IPS DF 6.9 (cell line): ENCODE measurements at regions not wholly inside any gene's neighbourhood (a gene's known extent, or its start where the extent isn't known, plus 50 kb on each side); places are given as distances from the start of the nearest gene placed in this dataset.

Experiments
- DNase-seq: peaks from one replicate; pipeline ENCODE4 v3.0.0-alpha.2; 2013; ENCODE audit warnings: low read depth, low spot score
- H3K27ac ChIP-seq: one replicate; pipeline ENCODE4 v1.5.1; 2013; ENCODE audit warnings: low read length, control low read depth
- H3K27me3 ChIP-seq: 2 replicates; pipeline ENCODE4 v1.6.1; 2013; ENCODE audit warnings: mild to moderate bottlenecking, low read length; ENCODE audit not compliant: control insufficient read depth, insufficient read depth
- H3K36me3 ChIP-seq: 2 replicates; pipeline ENCODE4 v1.6.1; 2013; ENCODE audit warnings: low read length; ENCODE audit not compliant: control insufficient read depth, insufficient read depth
- H3K4me1 ChIP-seq: 2 replicates; pipeline ENCODE4 v1.6.1; 2013; ENCODE audit warnings: low read length; ENCODE audit not compliant: control insufficient read depth, insufficient read depth
- H3K4me3 ChIP-seq: 2 replicates; pipeline ENCODE4 v1.5.1; 2013; ENCODE audit warnings: mild to moderate bottlenecking, low read length
- H3K9me3 ChIP-seq: 2 replicates; pipeline ENCODE4 v1.6.1; 2013; ENCODE audit warnings: low read length, inconsistent platforms; ENCODE audit not compliant: control insufficient read depth, insufficient read depth
- WGBS: extraction: QIAGEN DNeasy Blood & Tissue Kit; methylation state at CpG from one replicate; pipeline ENCODE4 v1.1.7; 2013; ENCODE audit warnings: mixed read lengths, missing lambda C conversion rate; ENCODE audit not compliant: insufficient read length, insufficient coverage; 5-methylcytosine and 5-hydroxymethylcytosine counted together

DNA sequence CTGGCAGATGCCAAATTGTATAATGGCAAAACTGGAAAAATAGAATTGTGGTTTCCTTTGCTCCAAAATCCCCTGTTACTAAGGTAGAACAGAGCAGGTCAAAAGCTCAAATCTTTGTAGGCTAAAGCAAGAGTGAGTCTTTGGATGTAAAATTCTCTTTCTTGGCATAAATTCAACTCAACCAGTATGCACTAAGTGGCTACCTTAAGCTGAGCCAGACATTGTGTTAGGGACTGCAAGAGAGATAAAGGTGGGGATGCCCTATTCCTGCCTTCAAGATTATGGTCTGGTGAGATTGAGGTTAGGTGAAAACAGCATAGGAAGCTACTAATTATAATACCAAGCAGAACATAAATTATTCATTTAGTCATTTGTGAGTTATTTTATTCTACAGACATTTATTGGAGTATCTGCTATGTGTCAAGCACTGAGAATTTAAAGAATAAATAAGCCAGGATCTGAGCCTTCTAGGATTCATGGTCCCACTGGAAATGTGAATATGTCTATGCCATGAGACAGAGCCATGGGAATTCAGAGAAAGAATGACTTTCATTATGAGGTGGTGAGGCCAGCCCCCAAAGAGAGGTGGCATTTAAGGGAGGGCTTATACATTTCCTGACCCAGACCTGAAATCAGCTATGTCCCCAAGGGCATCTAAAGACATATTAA is 198.0 kb upstream of the NCKAP5 start:
- Histone ChIP-seq H3K36me3 (no peaks in the 10 kb centered on the region), H3K27me3 (no peaks in the 10 kb centered on the region), H3K4me1 (no peaks in the 10 kb centered on the region), H3K9me3 (no peaks in the 10 kb centered on the region), H3K4me3 (no peak overlapping the region), H3K27ac (no peak overlapping the region)
- no peak for DNase-seq

GRCh38 chr2:133768256-133768655 is 200.0 kb upstream of the NCKAP5 start:
- no peak overlapping the region for H3K4me3 ChIP-seq
- no peak for DNase-seq
- no peaks in the 10 kb centered on the region for H3K36me3 ChIP-seq
- H3K27ac ChIP-seq = no peak overlapping the region
- H3K9me3 ChIP-seq = no peaks in the 10 kb centered on the region
- no peaks in the 10 kb centered on the region for H3K4me1 ChIP-seq
- WGBS = no CpG with 5 or more reads among the region's 2 CpGs
- H3K27me3 ChIP-seq = no peaks in the 10 kb centered on the region

- no peak overlapping the region for H3K27ac ChIP-seq
- no peak for DNase-seq
- H3K27me3 ChIP-seq = no peaks in the 10 kb centered on the region
- H3K9me3 ChIP-seq = no peaks in the 10 kb centered on the region
- no peaks in the 10 kb centered on the region for H3K4me1 ChIP-seq
- H3K4me3 ChIP-seq = no peak overlapping the region
- no CpG with 5 or more reads among the region's 6 CpGs for WGBS
- H3K36me3 ChIP-seq = no peaks in the 10 kb centered on the region
Observed at GRCh38 chr2:133768658-133769435, 200.6 kb upstream of the NCKAP5 start.

- no peaks in the 10 kb centered on the region for H3K27me3 ChIP-seq
- DNase-seq = no peak
- H3K4me3 ChIP-seq = no peak overlapping the region
- no peaks in the 10 kb centered on the region for H3K4me1 ChIP-seq
- no peaks in the 10 kb centered on the region for H3K9me3 ChIP-seq
- no peaks in the 10 kb centered on the region for H3K36me3 ChIP-seq
- no CpG with 5 or more reads among the region's 2 CpGs for WGBS
- no peak overlapping the region for H3K27ac ChIP-seq
Observed at GRCh38 chr2:133773854-133774653, 205.8 kb upstream of the NCKAP5 start.

DNA sequence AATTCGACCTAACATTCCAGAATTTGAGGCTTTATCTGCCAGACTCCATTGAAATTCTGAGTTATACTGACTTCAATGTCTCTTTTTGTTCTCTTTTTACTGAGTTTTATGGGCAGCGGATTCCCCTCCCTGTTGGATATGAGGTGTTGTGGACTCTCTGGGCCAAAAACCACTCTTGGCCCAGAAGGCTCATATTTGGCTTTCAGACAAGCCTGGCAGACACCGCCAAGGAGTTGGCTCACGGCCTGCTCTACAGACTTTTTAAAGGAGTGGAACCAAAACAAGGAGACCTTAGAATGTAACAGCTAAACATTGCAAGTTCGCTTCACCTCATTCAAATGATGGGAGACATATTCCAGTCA is 206.4 kb upstream of the NCKAP5 start:
- no peaks in the 10 kb centered on the region for H3K9me3 ChIP-seq
- no peaks in the 10 kb centered on the region for H3K36me3 ChIP-seq
- H3K27me3 ChIP-seq = no peaks in the 10 kb centered on the region
- no peaks in the 10 kb centered on the region for H3K4me1 ChIP-seq
- no peak overlapping the region for H3K4me3 ChIP-seq
- no peak overlapping the region for H3K27ac ChIP-seq
- WGBS = no CpG with 5 or more reads among the region's 5 CpGs
- no peak for DNase-seq

- Histone ChIP-seq H3K4me3 (no peak overlapping the region), H3K4me1 (no peaks in the 10 kb centered on the region), H3K27me3 (no peaks in the 10 kb centered on the region), H3K9me3 (no peaks in the 10 kb centered on the region), H3K27ac (no peak overlapping the region), H3K36me3 (no peaks in the 10 kb centered on the region)
- WGBS = no CpG with 5 or more reads among the region's 8 CpGs
- DNase-seq = no peak
Observed at GRCh38 chr2:133776936-133777573, 208.8 kb upstream of the NCKAP5 start.

GRCh38 chr2:133777574-133777960 is 209.3 kb upstream of the NCKAP5 start:
- no peaks in the 10 kb centered on the region for H3K9me3 ChIP-seq

GRCh38 chr2:133780099-133780996 is 212.1 kb upstream of the NCKAP5 start:
- H3K9me3 ChIP-seq = no peaks in the 10 kb centered on the region
- H3K4me1 ChIP-seq = no peaks in the 10 kb centered on the region
- H3K4me3 ChIP-seq = no peak overlapping the region
- H3K27ac ChIP-seq = no peak overlapping the region
- DNase-seq = peak; percentile 52
- no peaks in the 10 kb centered on the region for H3K27me3 ChIP-seq
- 100% methylated on average over 7 of the region's 12 CpGs for WGBS
- no peaks in the 10 kb centered on the region for H3K36me3 ChIP-seq

More at GRCh38 chr2:133777574-133777960, 209.3 kb upstream of the NCKAP5 start:
- Histone ChIP-seq H3K27ac (no peak overlapping the region), H3K4me3 (no peak overlapping the region), H3K27me3 (no peaks in the 10 kb centered on the region), H3K4me1 (no peaks in the 10 kb centered on the region), H3K36me3 (no peaks in the 10 kb centered on the region)
- no peak for DNase-seq
- WGBS = 100% methylated on average over 2 of the region's 7 CpGs

DNA sequence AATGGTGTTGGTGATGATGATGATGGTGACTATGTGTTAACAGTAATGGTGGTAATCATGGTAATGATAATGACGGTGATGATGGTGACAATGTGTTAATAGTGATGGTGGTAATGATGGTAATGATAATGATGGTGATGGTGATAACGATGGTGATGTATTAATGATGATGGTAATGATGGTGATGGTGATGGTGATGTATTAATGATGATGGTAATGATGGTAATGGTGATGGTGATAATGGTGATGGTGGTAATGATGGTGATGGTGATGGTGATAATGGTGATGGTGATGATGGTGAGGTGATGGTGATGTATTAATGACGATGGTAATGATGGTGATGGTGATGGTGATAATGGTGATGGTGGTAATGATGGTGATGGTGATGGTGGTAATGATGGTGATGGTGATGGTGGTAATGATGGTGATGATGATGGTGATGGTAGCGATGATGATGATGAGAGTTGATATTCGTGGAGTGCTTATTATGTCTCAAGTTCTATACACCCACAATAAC is 212.8 kb upstream of the NCKAP5 start:
- no peaks in the 10 kb centered on the region for H3K9me3 ChIP-seq
- no peaks in the 10 kb centered on the region for H3K4me1 ChIP-seq
- WGBS = 100% methylated on average over 3 of the region's 5 CpGs
- no peaks in the 10 kb centered on the region for H3K27me3 ChIP-seq
- no peak overlapping the region for H3K4me3 ChIP-seq
- H3K36me3 ChIP-seq = no peaks in the 10 kb centered on the region
- no peak overlapping the region for H3K27ac ChIP-seq
- DNase-seq = no peak
